ENCODE measurements at regions not wholly inside any gene's neighbourhood (a gene's known extent, or its start where the extent isn't known, plus 50 kb on each side); places are given as distances from the start of the nearest gene placed in this dataset.

GRCh38 chrX:96538104-96538725, 146.4 kb upstream of the DIAPH2 start:
- TF ChIP-seq MAX (IDR thresholded peaks at IDR 0.05; ENCODE audit: low read depth, low read length) (no peak), KDM1A (IDR thresholded peaks at IDR 0.05; ENCODE audit: borderline replicate concordance) (no peak), CTCF (IDR thresholded peaks at IDR 0.05 in 2 of 3, conservative IDR thresholded peaks at IDR 0.05 in 1 of 3; ENCODE audit: control insufficient read depth in 2 of 3, extremely low read depth in 1 of 3, insufficient read depth in 1 of 3, low read depth in 3 of 3, low read length in 3 of 3) (no peak), BHLHE40 (IDR thresholded peaks at IDR 0.05; ENCODE audit: borderline replicate concordance in 1 of 2, low read depth in 2 of 2, low read length in 1 of 2) (no peak), POLR2A (IDR thresholded peaks at IDR 0.05; ENCODE audit: low read depth, low read length) (no peak), MYC (IDR thresholded peaks at IDR 0.05; ENCODE audit: insufficient read depth, insufficient read length, insufficient replicate concordance, low read length, severe bottlenecking) (no peak), ATF3 (IDR thresholded peaks at IDR 0.05; ENCODE audit: borderline replicate concordance, extremely low read depth, low read depth, low read length) (no peak), EZH2 (IDR thresholded peaks at IDR 0.05; ENCODE audit: borderline replicate concordance, control insufficient read depth, low read depth, low read length) (no peak), EP300 (IDR thresholded peaks at IDR 0.05; ENCODE audit: borderline replicate concordance in 1 of 2, control insufficient read depth in 1 of 2, low read depth in 2 of 2, low read length in 2 of 2) (no peak)

All from GM12878 (cell line).